OCI-LY3 (cell line): ENCODE measurements at regions not wholly inside any gene's neighbourhood (a gene's known extent, or its start where the extent isn't known, plus 50 kb on each side); places are given as distances from the start of the nearest gene placed in this dataset.

Source experiments
- EZH2phosphoT487 ChIP-seq: fragments of 200-600 bp; shearing (Covaris generic); IDR thresholded peaks from 2 replicates; pipeline ENCODE4 v1.6.1; 2018; ENCODE audit warnings: antibody characterized with exemption, mixed run types, low read depth
- TF ChIP-seq, protein P1 (sequence below): fragments of 200-600, 300-600 bp; sonication (generic); IDR thresholded peaks from 2 replicates; pipeline ENCODE4 v1.5.1; 2014; ENCODE audit warnings: antibody characterized with exemption, low read length, low read depth

GRCh38 chr10:80784695-80785094 is 247.0 kb downstream of the SH2D4B start:
- TF ChIP-seq, protein P1, sequence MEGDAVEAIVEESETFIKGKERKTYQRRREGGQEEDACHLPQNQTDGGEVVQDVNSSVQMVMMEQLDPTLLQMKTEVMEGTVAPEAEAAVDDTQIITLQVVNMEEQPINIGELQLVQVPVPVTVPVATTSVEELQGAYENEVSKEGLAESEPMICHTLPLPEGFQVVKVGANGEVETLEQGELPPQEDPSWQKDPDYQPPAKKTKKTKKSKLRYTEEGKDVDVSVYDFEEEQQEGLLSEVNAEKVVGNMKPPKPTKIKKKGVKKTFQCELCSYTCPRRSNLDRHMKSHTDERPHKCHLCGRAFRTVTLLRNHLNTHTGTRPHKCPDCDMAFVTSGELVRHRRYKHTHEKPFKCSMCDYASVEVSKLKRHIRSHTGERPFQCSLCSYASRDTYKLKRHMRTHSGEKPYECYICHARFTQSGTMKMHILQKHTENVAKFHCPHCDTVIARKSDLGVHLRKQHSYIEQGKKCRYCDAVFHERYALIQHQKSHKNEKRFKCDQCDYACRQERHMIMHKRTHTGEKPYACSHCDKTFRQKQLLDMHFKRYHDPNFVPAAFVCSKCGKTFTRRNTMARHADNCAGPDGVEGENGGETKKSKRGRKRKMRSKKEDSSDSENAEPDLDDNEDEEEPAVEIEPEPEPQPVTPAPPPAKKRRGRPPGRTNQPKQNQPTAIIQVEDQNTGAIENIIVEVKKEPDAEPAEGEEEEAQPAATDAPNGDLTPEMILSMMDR = no peak
- TF ChIP-seq EZH2phosphoT487 = no peak
